B cell (primary cell): ENCODE measurements at regions not wholly inside any gene's neighbourhood (a gene's known extent, or its start where the extent isn't known, plus 50 kb on each side); places are given as distances from the start of the nearest gene placed in this dataset.

Source experiments
- CTCF ChIP-seq: fragments of 200-600 bp; IDR thresholded peaks from one replicate; pipeline ENCODE4 v1.8.0; 2022; ENCODE audit warnings: antibody characterized with exemption, mild to moderate bottlenecking
- EZH2 ChIP-seq: IDR thresholded peaks from 2 replicates; pipeline ENCODE4 v1.6.1; 2012; ENCODE audit warnings: borderline replicate concordance, low read depth, mild to moderate bottlenecking, moderate library complexity, low read length; ENCODE audit not compliant: insufficient read depth, poor library complexity, severe bottlenecking

DNA sequence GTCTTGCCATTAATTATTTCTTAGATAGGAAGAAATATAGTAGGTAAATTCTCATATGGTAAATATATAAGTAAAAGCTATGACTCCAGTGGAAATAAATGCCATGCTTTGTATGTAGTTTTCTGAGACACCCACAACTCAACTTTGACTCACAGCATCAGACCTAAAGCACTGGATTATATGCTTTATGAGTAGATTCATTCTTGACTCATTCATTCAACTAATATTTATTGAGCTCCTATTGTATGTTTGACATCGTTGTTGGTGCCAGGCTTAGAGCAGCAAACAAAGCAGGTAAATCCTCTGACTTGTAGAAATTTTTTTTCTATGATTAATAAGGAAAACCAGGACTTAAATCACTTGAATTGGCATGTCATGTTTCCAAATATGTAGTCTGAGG, 211.4 kb downstream of the PTPRC start:
- TF ChIP-seq EZH2 (no peak), CTCF (no peak)
